ENCODE measurements at regions not wholly inside any gene's neighbourhood (a gene's known extent, or its start where the extent isn't known, plus 50 kb on each side); places are given as distances from the start of the nearest gene placed in this dataset.
"Not testable (repeated sequence)": the region's sequence is repeated elsewhere in the genome, so short reads cannot be mapped to it uniquely, and the experiment has no call there.

- TF ChIP-seq EZH2phosphoT487 (IDR thresholded peaks at IDR 0.05; ENCODE audit: insufficient read depth, low read depth): no peak
- no peak for TF ChIP-seq EZH2 (IDR thresholded peaks at IDR 0.05; ENCODE audit: insufficient read depth, poor library complexity, severe bottlenecking)
- H2AFZ ChIP-seq: no peak overlapping the region
- no peak overlapping the region for H3K4me2 ChIP-seq (ENCODE audit: unreplicated experiment)
- 1 to 4% methylated on average over 2 of the region's 2 CpGs for WGBS, 2 experiments (ENCODE audit: low coverage in 1 of 2, low lambda C conversion rate in 2 of 2, missing lambda C conversion rate in 2 of 2)
- H3K27me3 ChIP-seq (replicated peaks; ENCODE audit: insufficient read depth): no peaks in the 10 kb centered on the region
- H3K4me3 ChIP-seq: no peak overlapping the region
- H3K27ac ChIP-seq: no peak overlapping the region
- no peak overlapping the region for H3K9ac ChIP-seq
- in situ Hi-C loops (cut with MboI): no loop called here
- peaks cover 4% of the 10 kb centered on the region for H3K9me3 ChIP-seq (ENCODE audit: low read depth)
- no peaks in the 10 kb centered on the region for H3K36me3 ChIP-seq (ENCODE audit: low read depth)
- H3K4me1 ChIP-seq (ENCODE audit: insufficient read depth): no peaks in the 10 kb centered on the region
- DNase-seq: no peak
- H3K79me2 ChIP-seq (ENCODE audit: insufficient read depth): no peaks in the 10 kb centered on the region
- H3K9me2 ChIP-seq (ENCODE audit: insufficient read depth): no peaks in the 10 kb centered on the region
- H3F3A ChIP-seq (ENCODE audit: insufficient read depth): no peaks in the 10 kb centered on the region
- H4K20me1 ChIP-seq (ENCODE audit: insufficient read depth): no peaks in the 10 kb centered on the region
Observed at GRCh38 chr1:188778578-188778977, 1699.1 kb downstream of the BRINP3 start.

- Histone ChIP-seq H3K9me2 (ENCODE audit: insufficient read depth) (no peaks in the 10 kb centered on the region), H3K27ac (no peak overlapping the region), H3K36me3 (ENCODE audit: low read depth) (no peaks in the 10 kb centered on the region), H3K4me2 (ENCODE audit: unreplicated experiment) (no peak overlapping the region), H3K9ac (no peak overlapping the region), H3K27me3 (replicated peaks; ENCODE audit: insufficient read depth) (no peaks in the 10 kb centered on the region), H3K4me3 (no peak overlapping the region), H3K4me1 (ENCODE audit: insufficient read depth) (no peaks in the 10 kb centered on the region), H2AFZ (no peak overlapping the region), H4K20me1 (ENCODE audit: insufficient read depth) (no peaks in the 10 kb centered on the region), H3K9me3 (ENCODE audit: low read depth) (peaks cover 4% of the 10 kb centered on the region), H3K79me2 (ENCODE audit: insufficient read depth) (no peaks in the 10 kb centered on the region), H3F3A (ENCODE audit: insufficient read depth) (no peaks in the 10 kb centered on the region)
- peak; percentile 44 for DNase-seq
- WGBS, 2 experiments (ENCODE audit: low coverage in 1 of 2, low lambda C conversion rate in 2 of 2, missing lambda C conversion rate in 2 of 2): 26 to 30% methylated on average over 6 of the region's 6 CpGs
- no peak for TF ChIP-seq EZH2 (IDR thresholded peaks at IDR 0.05; ENCODE audit: insufficient read depth, poor library complexity, severe bottlenecking)
- TF ChIP-seq EZH2phosphoT487 (IDR thresholded peaks at IDR 0.05; ENCODE audit: insufficient read depth, low read depth): no peak
- in situ Hi-C loops (cut with MboI): no loop called here
Observed at GRCh38 chr1:188782220-188782841, 1695.3 kb downstream of the BRINP3 start.

- in situ Hi-C loops (cut with MboI): no loop called here
- Histone ChIP-seq H3K4me3 (no peak overlapping the region), H3K9me3 (ENCODE audit: low read depth) (no peaks in the 10 kb centered on the region), H3K36me3 (ENCODE audit: low read depth) (no peaks in the 10 kb centered on the region), H4K20me1 (ENCODE audit: insufficient read depth) (no peaks in the 10 kb centered on the region), H3K4me2 (ENCODE audit: unreplicated experiment) (no peak overlapping the region), H3F3A (ENCODE audit: insufficient read depth) (no peaks in the 10 kb centered on the region), H3K27me3 (replicated peaks; ENCODE audit: insufficient read depth) (no peaks in the 10 kb centered on the region), H3K27ac (no peak overlapping the region), H3K9me2 (ENCODE audit: insufficient read depth) (no peaks in the 10 kb centered on the region), H3K4me1 (ENCODE audit: insufficient read depth) (no peaks in the 10 kb centered on the region), H2AFZ (no peak overlapping the region), H3K79me2 (ENCODE audit: insufficient read depth) (no peaks in the 10 kb centered on the region), H3K9ac (no peak overlapping the region)
- no peak for TF ChIP-seq EZH2 (IDR thresholded peaks at IDR 0.05; ENCODE audit: insufficient read depth, poor library complexity, severe bottlenecking)
- no peak for TF ChIP-seq EZH2phosphoT487 (IDR thresholded peaks at IDR 0.05; ENCODE audit: insufficient read depth, low read depth)
- DNase-seq: no peak
Observed at GRCh38 chr1:188794969-188795368, 1682.7 kb downstream of the BRINP3 start.

- H4K20me1 ChIP-seq (ENCODE audit: insufficient read depth); H3K9me3 ChIP-seq (ENCODE audit: low read depth); H3F3A ChIP-seq (ENCODE audit: insufficient read depth); in situ Hi-C loops (cut with MboI); H3K4me2 ChIP-seq (ENCODE audit: unreplicated experiment); H2AFZ ChIP-seq; H3K79me2 ChIP-seq (ENCODE audit: insufficient read depth); DNase-seq; H3K27me3 ChIP-seq (replicated peaks; ENCODE audit: insufficient read depth); H3K4me3 ChIP-seq; H3K4me1 ChIP-seq (ENCODE audit: insufficient read depth); H3K9me2 ChIP-seq (ENCODE audit: insufficient read depth); H3K9ac ChIP-seq; H3K27ac ChIP-seq; H3K36me3 ChIP-seq (ENCODE audit: low read depth): not testable (repeated sequence)
- 8 to 10% methylated on average over 2 of the region's 2 CpGs for WGBS, 2 experiments (ENCODE audit: low coverage in 1 of 2, low lambda C conversion rate in 2 of 2, missing lambda C conversion rate in 2 of 2)
Observed at GRCh38 chr1:188812153-188812552, 1665.5 kb downstream of the BRINP3 start.

GRCh38 chr1:188812836-188813573, 1664.7 kb downstream of the BRINP3 start:
- H3K9me2 ChIP-seq (ENCODE audit: insufficient read depth); H3K4me1 ChIP-seq (ENCODE audit: insufficient read depth); H3K36me3 ChIP-seq (ENCODE audit: low read depth); H3K79me2 ChIP-seq (ENCODE audit: insufficient read depth); H3K27ac ChIP-seq; H3K4me3 ChIP-seq; H3K4me2 ChIP-seq (ENCODE audit: unreplicated experiment); DNase-seq; H3F3A ChIP-seq (ENCODE audit: insufficient read depth); H3K9me3 ChIP-seq (ENCODE audit: low read depth); H3K27me3 ChIP-seq (replicated peaks; ENCODE audit: insufficient read depth); H4K20me1 ChIP-seq (ENCODE audit: insufficient read depth); H2AFZ ChIP-seq; H3K9ac ChIP-seq; in situ Hi-C loops (cut with MboI): not testable (repeated sequence)
- WGBS, 2 experiments (ENCODE audit: low coverage in 1 of 2, low lambda C conversion rate in 2 of 2, missing lambda C conversion rate in 2 of 2): 62 to 75% methylated on average over 23 to 26 of the region's 39 CpGs
